H1 (cell line): ENCODE measurements at regions not wholly inside any gene's neighbourhood (a gene's known extent, or its start where the extent isn't known, plus 50 kb on each side); places are given as distances from the start of the nearest gene placed in this dataset.

Experiments
- CHD2 ChIP-seq: IDR thresholded peaks from 2 replicates; pipeline ENCODE4 v1.6.1; 2012; ENCODE audit warnings: low read length, improper control_type of control experiment
- CHD7 ChIP-seq: fragments of 300-600 bp; sonication (generic); IDR thresholded peaks from 2 replicates; pipeline ENCODE4 v1.7.1; 2012; ENCODE audit warnings: low read length, moderate library complexity, mild to moderate bottlenecking, inconsistent platforms; ENCODE audit not compliant: insufficient replicate concordance
- CREB1 ChIP-seq: IDR thresholded peaks from 2 replicates; pipeline ENCODE4 v1.6.1; 2012; ENCODE audit warnings: inconsistent platforms
- EZH2 ChIP-seq: fragments of 200-600 bp; sonication (generic); IDR thresholded peaks from 2 replicates; pipeline ENCODE4 v1.7.1; 2012; ENCODE audit warnings: low read depth, mild to moderate bottlenecking, moderate library complexity, low read length, inconsistent platforms; ENCODE audit not compliant: severe bottlenecking
- KDM1A ChIP-seq: fragments of 200-600, 300-600 bp; sonication (generic); IDR thresholded peaks from 2 replicates; pipeline ENCODE4 v1.7.1; 2016; ENCODE audit warnings: mild to moderate bottlenecking, low read length, borderline replicate concordance
- KDM4A ChIP-seq: IDR thresholded peaks from one replicate; pipeline ENCODE4 v1.7.1; 2012; ENCODE audit warnings: low read depth, mild to moderate bottlenecking, moderate library complexity, low read length, inconsistent platforms; ENCODE audit not compliant: severe bottlenecking
- SIX5 ChIP-seq: IDR thresholded peaks from 2 replicates; pipeline ENCODE4 v1.6.1; 2011; ENCODE audit warnings: mild to moderate bottlenecking, low read depth, low read length
- TEAD4 ChIP-seq: IDR thresholded peaks from 2 replicates; pipeline ENCODE4 v1.6.1; 2012; ENCODE audit warnings: low read depth, low read length, inconsistent platforms, mixed read lengths

GRCh38 chr18:47720741-47721140, 209.7 kb downstream of the SMAD2 start (continued):
- TF ChIP-seq CHD7 (no peak), SIX5 (no peak), CHD2 (no peak), EZH2 (no peak), TEAD4 (no peak), CREB1 (no peak), KDM4A (no peak), KDM1A (no peak)
